ENCODE measurements at regions not wholly inside any gene's neighbourhood (a gene's known extent, or its start where the extent isn't known, plus 50 kb on each side); places are given as distances from the start of the nearest gene placed in this dataset.

DNA sequence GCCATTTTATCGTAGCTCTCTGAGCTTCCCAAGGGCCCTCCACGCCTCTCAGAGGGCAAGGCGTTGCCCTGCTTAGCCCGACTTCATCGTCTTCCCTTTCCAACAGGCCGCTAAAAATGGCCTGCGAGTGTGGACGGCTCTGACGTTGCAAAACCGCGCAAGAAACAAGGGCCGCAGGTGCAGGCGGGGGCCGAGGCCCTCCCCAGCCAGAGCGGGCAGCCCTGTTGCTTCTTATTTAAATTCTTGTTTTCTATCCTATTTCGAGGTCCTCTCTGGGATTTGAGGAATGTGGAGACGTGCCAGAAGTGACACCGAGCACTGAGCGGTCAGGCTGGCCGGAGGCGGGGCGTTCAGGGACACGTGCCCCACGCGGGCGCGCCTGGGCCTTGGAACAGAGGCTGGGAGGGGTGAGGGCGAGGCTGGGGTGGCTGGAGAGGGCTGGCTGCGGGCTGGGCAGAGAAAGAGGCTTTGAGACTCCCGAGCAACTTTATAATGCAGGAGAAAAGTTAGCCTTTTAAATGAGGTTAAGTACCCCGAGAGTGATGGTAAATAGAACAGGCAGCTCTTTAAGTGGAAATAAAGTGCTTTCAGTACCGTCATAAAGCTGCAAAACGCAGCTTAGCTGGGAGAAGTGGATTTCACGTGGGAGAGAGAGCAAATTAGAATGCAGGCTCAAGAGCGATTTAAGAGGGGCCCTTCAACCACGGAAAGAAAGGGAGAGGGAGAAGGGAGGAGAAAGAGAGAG, 243.6 kb downstream of the AUH start:
- H3K27ac ChIP-seq (ENCODE audit: low read depth, low read length): no peak overlapping the region
- peaks cover 23% of the 10 kb centered on the region for H3K4me1 ChIP-seq (ENCODE audit: control insufficient read depth, insufficient read depth, low read length)
- peaks cover 9% of the 10 kb centered on the region; the same call in 1 of the 2 replicates for H3K9me3 ChIP-seq (ENCODE audit: control insufficient read depth, insufficient read depth, low read depth, low read length)
- no peak overlapping the region for H3K4me3 ChIP-seq (ENCODE audit: low read depth, low read length)
- no peaks in the 10 kb centered on the region for H3K27me3 ChIP-seq (ENCODE audit: control insufficient read depth, insufficient read depth, low read length)
- no peaks in the 10 kb centered on the region for H3K36me3 ChIP-seq (ENCODE audit: control insufficient read depth, insufficient read depth, low read length)
- H3K9ac ChIP-seq (ENCODE audit: low read length): peak overlapping the region; percentile 11

DNA sequence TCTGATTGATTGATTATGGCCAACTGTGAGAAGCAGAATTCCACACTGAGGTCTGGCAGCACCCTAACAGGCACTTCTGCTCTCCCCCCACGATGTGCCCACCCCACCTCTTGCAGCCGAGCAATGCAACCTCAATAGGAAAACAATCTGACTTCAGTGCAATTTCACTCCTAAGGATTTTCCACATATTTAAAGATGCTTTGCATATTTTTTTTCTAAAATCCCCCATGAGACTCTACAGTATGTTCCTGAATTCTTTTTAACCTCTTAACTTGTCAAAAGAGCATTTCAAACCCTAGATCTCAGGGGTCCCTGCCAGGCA, 243.1 kb downstream of the AUH start:
- H3K27ac ChIP-seq (ENCODE audit: low read depth, low read length): no peak overlapping the region
- no peaks in the 10 kb centered on the region for H3K27me3 ChIP-seq (ENCODE audit: control insufficient read depth, insufficient read depth, low read length)
- peaks cover 23% of the 10 kb centered on the region for H3K4me1 ChIP-seq (ENCODE audit: control insufficient read depth, insufficient read depth, low read length)
- H3K4me3 ChIP-seq (ENCODE audit: low read depth, low read length): no peak overlapping the region
- peak overlapping the region; percentile 11 for H3K9ac ChIP-seq (ENCODE audit: low read length)
- H3K36me3 ChIP-seq (ENCODE audit: control insufficient read depth, insufficient read depth, low read length): no peaks in the 10 kb centered on the region
- peaks cover 9% of the 10 kb centered on the region; the same call in 1 of the 2 replicates for H3K9me3 ChIP-seq (ENCODE audit: control insufficient read depth, insufficient read depth, low read depth, low read length)

DNA sequence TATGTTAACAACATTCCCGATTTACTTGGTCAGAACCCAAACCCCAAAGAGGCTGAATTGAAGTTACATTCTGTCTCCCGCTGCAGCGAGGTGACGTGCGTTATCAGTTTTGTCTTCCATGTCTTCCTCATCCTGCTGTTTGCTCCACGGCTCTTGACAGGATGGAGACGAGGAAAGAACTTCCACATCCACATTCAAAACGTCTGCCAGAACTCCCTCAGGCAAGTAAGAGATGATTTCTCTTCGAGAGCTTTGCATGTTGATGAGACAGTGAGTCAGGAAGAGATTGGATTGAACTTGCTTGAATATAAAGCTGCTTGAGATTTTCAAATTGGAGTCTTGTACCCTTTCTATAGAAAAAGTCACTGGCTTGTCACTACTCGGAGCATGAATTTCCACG, 242.6 kb downstream of the AUH start:
- no peak overlapping the region for H3K4me3 ChIP-seq (ENCODE audit: low read depth, low read length)
- H3K36me3 ChIP-seq (ENCODE audit: control insufficient read depth, insufficient read depth, low read length): no peaks in the 10 kb centered on the region
- H3K4me1 ChIP-seq (ENCODE audit: control insufficient read depth, insufficient read depth, low read length): peaks cover 23% of the 10 kb centered on the region
- H3K9ac ChIP-seq (ENCODE audit: low read length): no peak overlapping the region
- H3K27ac ChIP-seq (ENCODE audit: low read depth, low read length): no peak overlapping the region
- H3K27me3 ChIP-seq (ENCODE audit: control insufficient read depth, insufficient read depth, low read length): no peaks in the 10 kb centered on the region
- H3K9me3 ChIP-seq (ENCODE audit: control insufficient read depth, insufficient read depth, low read depth, low read length): peaks cover 9% of the 10 kb centered on the region; the same call in 1 of the 2 replicates

DNA sequence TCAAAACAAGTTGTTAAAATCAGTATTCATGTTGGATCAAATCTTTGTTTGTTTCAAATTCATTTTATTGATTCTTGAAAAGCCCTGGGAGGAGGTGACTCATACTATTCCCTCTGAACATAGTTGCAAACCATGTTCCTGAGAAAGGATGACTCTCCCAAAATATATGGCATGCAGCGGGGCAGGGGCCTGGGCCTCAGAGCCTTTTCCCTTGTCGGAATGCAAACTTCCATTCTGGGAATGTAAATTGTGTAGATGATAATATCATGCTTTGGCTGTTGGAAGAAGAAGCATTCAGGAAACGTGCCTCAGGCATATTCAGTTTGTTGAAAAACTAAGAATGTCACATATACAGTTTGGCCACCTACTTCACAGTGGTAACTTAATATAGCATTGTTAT, 242.0 kb downstream of the AUH start:
- no peak overlapping the region for H3K4me3 ChIP-seq (ENCODE audit: low read depth, low read length)
- no peaks in the 10 kb centered on the region for H3K36me3 ChIP-seq (ENCODE audit: control insufficient read depth, insufficient read depth, low read length)
- no peak overlapping the region for H3K9ac ChIP-seq (ENCODE audit: low read length)
- peaks cover 9% of the 10 kb centered on the region; the same call in 1 of the 2 replicates for H3K9me3 ChIP-seq (ENCODE audit: control insufficient read depth, insufficient read depth, low read depth, low read length)
- no peaks in the 10 kb centered on the region for H3K27me3 ChIP-seq (ENCODE audit: control insufficient read depth, insufficient read depth, low read length)
- peaks cover 23% of the 10 kb centered on the region for H3K4me1 ChIP-seq (ENCODE audit: control insufficient read depth, insufficient read depth, low read length)
- no peak overlapping the region for H3K27ac ChIP-seq (ENCODE audit: low read depth, low read length)

DNA sequence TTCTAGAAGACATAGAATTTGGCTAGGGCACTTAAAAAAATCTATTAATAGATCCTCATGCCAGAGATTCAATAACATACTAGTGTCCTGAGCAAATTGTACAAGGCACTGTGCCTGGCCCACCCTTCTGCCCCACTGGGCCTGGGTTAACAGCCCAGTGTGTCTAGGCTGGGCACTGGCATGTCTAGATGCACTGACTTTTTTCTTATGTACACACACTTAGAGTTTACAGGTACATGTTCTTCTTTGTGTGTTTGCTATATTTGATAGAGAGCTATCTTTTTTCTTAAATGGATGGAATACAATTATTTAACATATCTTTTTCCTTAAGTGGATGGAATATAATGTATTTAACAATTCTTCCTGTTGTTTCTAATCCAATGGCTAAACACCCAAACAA, 241.5 kb downstream of the AUH start:
- Histone ChIP-seq H3K9me3 (ENCODE audit: control insufficient read depth, insufficient read depth, low read depth, low read length) (peaks cover 9% of the 10 kb centered on the region; the same call in 1 of the 2 replicates), H3K4me3 (ENCODE audit: low read depth, low read length) (no peak overlapping the region), H3K4me1 (ENCODE audit: control insufficient read depth, insufficient read depth, low read length) (peaks cover 23% of the 10 kb centered on the region), H3K9ac (ENCODE audit: low read length) (no peak overlapping the region), H3K27ac (ENCODE audit: low read depth, low read length) (no peak overlapping the region), H3K27me3 (ENCODE audit: control insufficient read depth, insufficient read depth, low read length) (no peaks in the 10 kb centered on the region), H3K36me3 (ENCODE audit: control insufficient read depth, insufficient read depth, low read length) (no peaks in the 10 kb centered on the region)

DNA sequence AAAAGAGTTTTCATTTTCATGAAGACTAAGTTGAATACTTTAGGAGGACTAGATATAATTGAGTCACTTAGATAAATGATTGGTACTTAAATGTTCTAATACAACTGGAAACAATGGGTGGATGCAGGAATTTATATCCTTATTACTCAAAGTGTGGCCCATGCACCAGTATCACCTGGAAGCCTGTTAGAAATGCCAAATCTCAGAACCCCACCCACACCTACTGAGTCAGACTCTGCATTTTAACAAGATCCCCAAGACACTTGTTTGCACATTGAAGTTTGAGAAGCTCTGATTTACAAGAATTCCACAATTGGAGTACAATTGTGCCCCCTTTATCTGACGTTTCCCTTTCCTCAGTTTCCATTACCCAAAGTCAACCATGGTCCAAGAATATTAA, 239.0 kb downstream of the AUH start:
- Histone ChIP-seq H3K9ac (ENCODE audit: low read length) (no peak overlapping the region), H3K27ac (ENCODE audit: low read depth, low read length) (no peak overlapping the region), H3K9me3 (ENCODE audit: control insufficient read depth, insufficient read depth, low read depth, low read length) (peaks cover 4% of the 10 kb centered on the region; the same call in 1 of the 2 replicates), H3K27me3 (ENCODE audit: control insufficient read depth, insufficient read depth, low read length) (no peaks in the 10 kb centered on the region), H3K4me1 (ENCODE audit: control insufficient read depth, insufficient read depth, low read length) (peaks cover 23% of the 10 kb centered on the region), H3K36me3 (ENCODE audit: control insufficient read depth, insufficient read depth, low read length) (no peaks in the 10 kb centered on the region), H3K4me3 (ENCODE audit: low read depth, low read length) (no peak overlapping the region)

DNA sequence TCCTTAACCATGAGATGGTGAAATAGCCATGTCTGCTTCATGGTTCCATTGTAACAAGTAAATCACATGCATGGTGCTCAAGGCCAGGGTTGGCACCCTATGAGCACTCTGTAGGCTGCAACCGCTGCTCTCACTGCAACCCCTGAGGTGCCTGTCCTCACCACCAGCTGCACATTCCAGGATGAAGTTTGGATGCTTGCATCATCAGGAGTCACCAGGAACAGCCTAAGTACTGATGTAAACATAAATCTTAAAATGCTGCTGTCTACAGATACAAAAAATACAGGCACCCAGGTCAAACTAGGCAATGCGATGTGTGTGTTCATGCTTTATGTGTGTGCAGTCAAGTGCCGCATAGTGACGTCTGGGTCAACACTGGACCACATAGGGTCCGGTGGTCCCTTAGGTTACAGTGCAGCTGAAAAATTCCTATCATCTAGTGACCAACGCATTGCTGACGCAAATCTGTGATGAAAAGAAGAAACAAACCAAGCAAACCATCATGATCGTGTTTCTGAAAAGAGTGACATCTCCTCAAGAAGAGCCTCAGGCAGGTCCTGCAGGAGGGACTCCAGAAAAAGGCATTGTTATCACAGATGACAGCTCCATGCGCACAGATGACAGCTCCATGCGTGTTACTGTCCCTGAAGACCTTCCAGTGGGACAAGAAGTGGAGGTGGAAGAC, 234.8 kb downstream of the AUH start:
- Histone ChIP-seq H3K4me3 (ENCODE audit: low read depth, low read length) (no peak overlapping the region), H3K9me3 (ENCODE audit: control insufficient read depth, insufficient read depth, low read depth, low read length) (peaks cover 3% of the 10 kb centered on the region; the same call in 1 of the 2 replicates)

DNA sequence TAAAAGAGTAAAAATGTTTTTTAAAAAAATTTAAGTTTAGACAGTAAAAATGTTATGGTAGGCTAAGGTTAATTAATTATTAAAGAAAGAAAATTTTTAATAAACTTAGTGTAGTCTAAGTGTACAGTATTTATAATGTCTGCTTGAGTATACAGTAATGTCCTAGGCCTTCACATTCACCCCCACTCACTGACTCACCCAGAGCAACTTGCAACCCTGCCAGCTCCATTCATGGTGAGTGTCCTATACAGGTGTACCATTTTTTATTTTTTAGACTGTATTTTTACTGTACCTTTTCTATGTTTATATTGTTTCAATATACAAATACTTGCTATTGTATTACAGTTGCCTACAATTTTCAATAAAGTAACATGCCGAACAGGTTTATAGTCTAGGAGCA, 234.1 kb downstream of the AUH start:
- Histone ChIP-seq H3K27ac (ENCODE audit: low read depth, low read length) (no peak overlapping the region), H3K9me3 (ENCODE audit: control insufficient read depth, insufficient read depth, low read depth, low read length) (no peaks in the 10 kb centered on the region), H3K4me1 (ENCODE audit: control insufficient read depth, insufficient read depth, low read length) (no peaks in the 10 kb centered on the region), H3K36me3 (ENCODE audit: control insufficient read depth, insufficient read depth, low read length) (no peaks in the 10 kb centered on the region), H3K27me3 (ENCODE audit: control insufficient read depth, insufficient read depth, low read length) (no peaks in the 10 kb centered on the region), H3K9ac (ENCODE audit: low read length) (no peak overlapping the region), H3K4me3 (ENCODE audit: low read depth, low read length) (no peak overlapping the region)

More for the DNA sequence above, 234.8 kb downstream of the AUH start:
- Histone ChIP-seq H3K4me1 (ENCODE audit: control insufficient read depth, insufficient read depth, low read length) (no peaks in the 10 kb centered on the region), H3K27me3 (ENCODE audit: control insufficient read depth, insufficient read depth, low read length) (no peaks in the 10 kb centered on the region), H3K27ac (ENCODE audit: low read depth, low read length) (no peak overlapping the region), H3K9ac (ENCODE audit: low read length) (no peak overlapping the region), H3K36me3 (ENCODE audit: control insufficient read depth, insufficient read depth, low read length) (no peaks in the 10 kb centered on the region)

DNA sequence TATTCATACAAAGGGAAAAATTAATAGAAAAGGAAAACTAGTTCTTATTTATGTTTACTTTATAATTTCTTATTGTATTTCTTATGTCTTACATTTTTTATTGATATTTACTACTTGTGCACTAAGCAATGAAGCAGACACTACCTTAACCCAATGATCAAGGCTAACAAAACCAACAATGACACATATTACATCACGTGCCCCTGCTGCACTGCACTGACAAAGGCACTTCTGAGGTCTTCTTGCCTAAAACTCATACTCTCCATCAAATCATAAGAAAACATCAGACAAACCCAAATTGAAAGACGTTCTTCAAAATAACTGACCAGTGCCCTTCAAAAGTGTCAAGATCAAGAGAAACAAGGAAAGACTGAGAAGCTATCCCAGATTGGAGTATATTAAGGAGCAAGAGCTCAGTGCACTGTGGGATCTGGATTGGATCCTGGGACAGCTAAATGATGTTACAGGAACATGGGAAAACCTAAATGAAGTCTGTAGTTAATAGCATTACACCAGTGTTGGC, 230.9 kb downstream of the AUH start:
- H3K9me3 ChIP-seq (ENCODE audit: control insufficient read depth, insufficient read depth, low read depth, low read length): no peaks in the 10 kb centered on the region
- no peaks in the 10 kb centered on the region for H3K4me1 ChIP-seq (ENCODE audit: control insufficient read depth, insufficient read depth, low read length)
- H3K27ac ChIP-seq (ENCODE audit: low read depth, low read length): no peak overlapping the region
- H3K27me3 ChIP-seq (ENCODE audit: control insufficient read depth, insufficient read depth, low read length): no peaks in the 10 kb centered on the region
- no peaks in the 10 kb centered on the region for H3K36me3 ChIP-seq (ENCODE audit: control insufficient read depth, insufficient read depth, low read length)
- H3K9ac ChIP-seq (ENCODE audit: low read length): no peak overlapping the region
- H3K4me3 ChIP-seq (ENCODE audit: low read depth, low read length): no peak overlapping the region

DNA sequence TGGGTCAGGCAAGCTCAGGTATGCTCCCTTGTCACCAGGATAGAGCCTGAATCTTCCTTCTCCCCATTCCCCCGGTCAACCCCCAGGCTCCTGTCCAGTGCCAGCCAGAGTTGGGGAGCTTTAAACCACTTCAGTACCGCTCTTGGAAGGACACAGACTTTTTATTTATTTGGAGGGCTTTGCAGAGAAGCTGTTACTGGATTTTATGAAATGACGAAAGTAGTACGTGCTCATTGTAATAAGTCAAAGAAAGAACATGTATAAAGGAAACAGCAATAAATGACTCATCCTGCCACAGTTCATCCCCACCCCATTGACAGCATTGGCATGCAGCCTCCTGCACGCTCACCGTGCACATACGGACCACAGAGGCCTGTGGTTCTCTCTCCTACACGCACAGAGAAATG, 230.3 kb downstream of the AUH start:
- Histone ChIP-seq H3K4me3 (ENCODE audit: low read depth, low read length) (no peak overlapping the region), H3K9ac (ENCODE audit: low read length) (no peak overlapping the region), H3K9me3 (ENCODE audit: control insufficient read depth, insufficient read depth, low read depth, low read length) (no peaks in the 10 kb centered on the region), H3K36me3 (ENCODE audit: control insufficient read depth, insufficient read depth, low read length) (no peaks in the 10 kb centered on the region), H3K27me3 (ENCODE audit: control insufficient read depth, insufficient read depth, low read length) (no peaks in the 10 kb centered on the region), H3K4me1 (ENCODE audit: control insufficient read depth, insufficient read depth, low read length) (no peaks in the 10 kb centered on the region), H3K27ac (ENCODE audit: low read depth, low read length) (no peak overlapping the region)

DNA sequence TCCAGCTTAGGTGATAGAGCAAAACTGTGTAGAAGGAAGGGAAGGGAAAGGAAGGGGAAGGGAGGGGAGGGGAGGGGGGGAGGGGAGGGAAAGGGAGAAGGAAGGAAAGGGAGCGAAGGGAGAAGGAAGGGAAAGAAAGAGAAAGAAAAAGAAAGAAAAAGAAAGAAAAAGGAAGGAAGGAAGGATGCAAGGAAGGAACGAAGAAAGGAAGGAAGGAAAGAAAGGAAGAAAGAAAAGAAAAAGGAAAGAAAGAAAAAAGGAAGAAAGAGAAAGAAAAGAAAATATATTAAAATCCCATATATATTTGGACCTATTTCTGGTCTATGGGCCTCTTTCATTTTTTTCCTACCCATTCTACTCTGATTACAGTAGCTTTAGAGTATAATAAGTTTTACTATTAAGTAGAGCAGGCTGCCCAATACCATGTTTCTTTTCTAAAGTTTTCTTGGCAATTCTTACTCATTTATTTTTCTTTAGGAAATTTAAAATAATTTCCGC, 229.1 kb downstream of the AUH start:
- Histone ChIP-seq H3K9ac (ENCODE audit: low read length) (no peak overlapping the region), H3K4me1 (ENCODE audit: control insufficient read depth, insufficient read depth, low read length) (no peaks in the 10 kb centered on the region), H3K27ac (ENCODE audit: low read depth, low read length) (no peak overlapping the region), H3K9me3 (ENCODE audit: control insufficient read depth, insufficient read depth, low read depth, low read length) (no peaks in the 10 kb centered on the region), H3K36me3 (ENCODE audit: control insufficient read depth, insufficient read depth, low read length) (no peaks in the 10 kb centered on the region), H3K27me3 (ENCODE audit: control insufficient read depth, insufficient read depth, low read length) (no peaks in the 10 kb centered on the region), H3K4me3 (ENCODE audit: low read depth, low read length) (no peak overlapping the region)

All from HUES6 (cell line).